H1 (cell line): ENCODE measurements at regions not wholly inside any gene's neighbourhood (a gene's known extent, or its start where the extent isn't known, plus 50 kb on each side); places are given as distances from the start of the nearest gene placed in this dataset.

Experiments used
- CTCF ChIA-PET: fragments of 300-600 bp; sonication (Branson Sonifier 250); formaldehyde crosslinking; loops from one replicate; lab custom pipeline; 2021; ENCODE audit not compliant: partially characterized antibody; lab: Charles Lee
- POLR2A ChIA-PET: fragments of 300-600 bp; sonication (Branson Sonifier 250); formaldehyde crosslinking; loops from one replicate; lab custom pipeline; 2021; ENCODE audit warnings: inconsistent platforms; ENCODE audit not compliant: partially characterized antibody; lab: Charles Lee
- DNase-seq, 2 experiments: peaks; one replicate each; pipeline versions ENCODE4 v3.0.0 to v3.0.0-alpha.2; 2010 to 2022; ENCODE audit warnings: low spot score in 2 of 2, low read depth in 1 of 2, mixed read lengths in 1 of 2
- FAIRE-seq: peaks from 2 replicates; lab custom pipeline; 2011; peaks lifted over from hg19 to GRCh38; lab: Jason Lieb, UNC
- H2AFZ ChIP-seq: 2 replicates; pipeline ENCODE4 v1.8.1; 2012; ENCODE audit warnings: low read length, inconsistent platforms
- H2AK5ac ChIP-seq: 2 replicates; pipeline ENCODE4 v1.6.1; 2013; ENCODE audit warnings: low read depth, low read length
- H2BK120ac ChIP-seq: replicated peaks from 2 replicates; pipeline ENCODE3; 2013; ENCODE audit warnings: low read depth, low read length, inconsistent platforms
- H2BK12ac ChIP-seq: 2 replicates; pipeline ENCODE4 v1.6.1; 2013; ENCODE audit warnings: low read depth, low read length
- H2BK15ac ChIP-seq: 2 replicates; pipeline ENCODE4 v1.6.1; 2013; ENCODE audit warnings: low read length
- H2BK20ac ChIP-seq: 2 replicates; pipeline ENCODE4 v1.6.1; 2013; ENCODE audit warnings: low read length
- H2BK5ac ChIP-seq: 2 replicates; pipeline ENCODE4 v1.6.1; 2013; ENCODE audit warnings: low read depth, low read length
- H3K14ac ChIP-seq: 2 replicates; pipeline ENCODE4 v1.6.1; 2013; ENCODE audit warnings: inconsistent platforms; ENCODE audit not compliant: insufficient read length
- H3K18ac ChIP-seq: 2 replicates; pipeline ENCODE4 v1.6.1; 2013; ENCODE audit warnings: low read length; ENCODE audit errors: extremely low read depth
- H3K23ac ChIP-seq: 2 replicates; pipeline ENCODE4 v1.6.1; 2013; ENCODE audit warnings: inconsistent platforms; ENCODE audit not compliant: insufficient read length
- H3K23me2 ChIP-seq: 2 replicates; pipeline ENCODE4 v1.6.1; 2013; ENCODE audit warnings: low read depth, low read length
- H3K27ac ChIP-seq: 2 replicates; pipeline ENCODE4 v1.6.1; 2011; ENCODE audit warnings: low read depth, low read length, inconsistent platforms
- H3K27me3 ChIP-seq, 4 experiments: replicated peaks in 1 of 4; 1 replicate in 1 of 4; 2 replicates in 3 of 4; pipeline versions ENCODE4 v1.6.1 to v1.8.1; 2011 to 2013; ENCODE audit warnings: low read length in 3 of 4, mild to moderate bottlenecking in 3 of 4, inconsistent platforms in 2 of 4, mixed read lengths in 2 of 4, moderate library complexity in 1 of 4; ENCODE audit not compliant: control insufficient read depth in 3 of 4, insufficient read depth in 3 of 4; ENCODE audit errors: extremely low read depth in 1 of 4
- H3K36me3 ChIP-seq, 4 experiments: 2 replicates each; pipeline versions ENCODE4 v1.6.1 to v1.8.1; 2011 to 2013; ENCODE audit warnings: mild to moderate bottlenecking in 4 of 4, low read length in 3 of 4, moderate library complexity in 2 of 4, control low read depth in 1 of 4, inconsistent platforms in 1 of 4; ENCODE audit not compliant: insufficient read depth in 4 of 4, control insufficient read depth in 2 of 4
- H3K4ac ChIP-seq: replicated peaks from 2 replicates; pipeline ENCODE3; 2013; ENCODE audit warnings: low read length, low read depth, mixed read lengths, inconsistent platforms; ENCODE audit not compliant: insufficient read length
- H3K4me1 ChIP-seq, 4 experiments: replicated peaks in 1 of 4; 1 replicate in 1 of 4; 2 replicates in 3 of 4; pipeline versions ENCODE4 v1.6.1 to v1.8.1; 2011 to 2013; ENCODE audit warnings: low read length in 3 of 4, inconsistent platforms in 2 of 4, mixed read lengths in 1 of 4; ENCODE audit not compliant: insufficient read depth in 4 of 4, control insufficient read depth in 3 of 4
- H3K4me2 ChIP-seq, 2 experiments: 2 replicates each; pipeline versions ENCODE4 v1.6.1 to v1.8.1; 2011 to 2013; ENCODE audit warnings: low read depth in 2 of 2, low read length in 2 of 2, control low read depth in 1 of 2, inconsistent platforms in 1 of 2, mild to moderate bottlenecking in 1 of 2; ENCODE audit not compliant: insufficient read depth in 1 of 2
- H3K4me3 ChIP-seq, 4 experiments: fragments of 200-600, 300-600 bp in 1 of 4; sonication (generic), shearing (Covaris generic), sonication (Bioruptor Twin) in 1 of 4; 2 replicates each; pipeline versions ENCODE4 v1.5.1 to v1.8.1; 2011 to 2016; ENCODE audit warnings: low read length in 4 of 4, low read depth in 3 of 4, control low read depth in 2 of 4, inconsistent platforms in 2 of 4, mild to moderate bottlenecking in 2 of 4, mixed read lengths in 1 of 4, moderate library complexity in 1 of 4; ENCODE audit not compliant: insufficient read depth in 2 of 4; ENCODE audit errors: extremely low read depth in 1 of 4
- H3K56ac ChIP-seq: replicated peaks from 2 replicates; pipeline ENCODE3; 2013; ENCODE audit warnings: low read depth, mild to moderate bottlenecking, mixed read lengths, low read length, inconsistent platforms; ENCODE audit not compliant: insufficient read length
- H3K79me1 ChIP-seq: 2 replicates; pipeline ENCODE4 v1.6.1; 2013; ENCODE audit warnings: low read depth, low read length, control low read depth
- H3K79me2 ChIP-seq, 2 experiments: 2 replicates each; pipeline versions ENCODE4 v1.6.1 to v1.8.1; 2012 to 2013; ENCODE audit warnings: low read length in 2 of 2, mild to moderate bottlenecking in 2 of 2, inconsistent platforms in 1 of 2; ENCODE audit not compliant: insufficient read depth in 2 of 2, control insufficient read depth in 1 of 2
- H3K9ac ChIP-seq, 4 experiments: replicated peaks in 1 of 4; 1 replicate in 1 of 4; 2 replicates in 3 of 4; pipeline versions ENCODE4 v1.6.1 to v1.8.1; 2011 to 2013; ENCODE audit warnings: low read depth in 3 of 4, low read length in 3 of 4, control low read depth in 2 of 4, mild to moderate bottlenecking in 2 of 4, moderate library complexity in 2 of 4, inconsistent platforms in 1 of 4; ENCODE audit errors: extremely low read depth in 1 of 4
- H3K9me3 ChIP-seq, 2 experiments: 2 replicates each; pipeline versions ENCODE4 v1.6.1 to v1.8.1; 2012 to 2013; ENCODE audit warnings: mild to moderate bottlenecking in 2 of 2, moderate library complexity in 2 of 2, control low read depth in 1 of 2, inconsistent platforms in 1 of 2, low read depth in 1 of 2, low read length in 1 of 2, mixed read lengths in 1 of 2; ENCODE audit not compliant: insufficient read depth in 2 of 2
- H4K20me1 ChIP-seq, 2 experiments: replicated peaks in 1 of 2; 2 replicates each; pipeline versions ENCODE3 to v1.8.1; 2011 to 2013; ENCODE audit warnings: inconsistent platforms in 2 of 2, low read length in 2 of 2, mild to moderate bottlenecking in 1 of 2; ENCODE audit not compliant: insufficient read depth in 2 of 2, control insufficient read depth in 1 of 2
- H4K5ac ChIP-seq: 2 replicates; pipeline ENCODE4 v1.6.1; 2013; ENCODE audit warnings: low read length, low read depth, mixed read lengths, inconsistent platforms; ENCODE audit not compliant: insufficient read length
- H4K8ac ChIP-seq: 2 replicates; pipeline ENCODE4 v1.8.0; 2013; ENCODE audit warnings: mild to moderate bottlenecking, moderate library complexity, low read length, inconsistent platforms; ENCODE audit not compliant: insufficient read depth; ENCODE audit errors: extremely low read depth
- H4K91ac ChIP-seq: replicated peaks from 2 replicates; pipeline ENCODE3; 2013; ENCODE audit warnings: low read length, mixed read lengths, inconsistent platforms; ENCODE audit not compliant: insufficient read length
- ATF3 ChIP-seq: IDR thresholded peaks from 2 replicates; pipeline ENCODE4 v1.6.1; 2011; ENCODE audit warnings: low read depth, mild to moderate bottlenecking, low read length; ENCODE audit not compliant: insufficient read depth
- CTCF ChIP-seq, 3 experiments: IDR thresholded peaks; 1 replicate in 2 of 3; 2 replicates in 1 of 3; pipeline versions ENCODE4 v1.5.1 to v1.6.1; 2011; ENCODE audit warnings: low read length in 3 of 3, mild to moderate bottlenecking in 3 of 3, inconsistent platforms in 2 of 3, low read depth in 1 of 3, moderate library complexity in 1 of 3; ENCODE audit not compliant: insufficient read depth in 1 of 3; ENCODE audit errors: control extremely low read depth in 1 of 3
- FOSL1 ChIP-seq: IDR thresholded peaks from 2 replicates; pipeline ENCODE4 v1.6.1; 2011; ENCODE audit warnings: mild to moderate bottlenecking, low read depth, low read length, moderate library complexity; ENCODE audit not compliant: insufficient read depth
- KDM1A ChIP-seq: fragments of 200-600, 300-600 bp; sonication (generic); IDR thresholded peaks from 2 replicates; pipeline ENCODE4 v1.7.1; 2016; ENCODE audit warnings: mild to moderate bottlenecking, low read length, borderline replicate concordance
- KDM4A ChIP-seq: IDR thresholded peaks from one replicate; pipeline ENCODE4 v1.7.1; 2012; ENCODE audit warnings: low read depth, mild to moderate bottlenecking, moderate library complexity, low read length, inconsistent platforms; ENCODE audit not compliant: severe bottlenecking
- RAD21 ChIP-seq, 2 experiments: IDR thresholded peaks in 1 of 2; conservative IDR thresholded peaks in 1 of 2; 2 replicates each; pipeline ENCODE4 v1.6.1; 2011; ENCODE audit warnings: low read depth in 2 of 2, low read length in 2 of 2, improper control_type of control experiment in 1 of 2, inconsistent platforms in 1 of 2, mild to moderate bottlenecking in 1 of 2, moderate library complexity in 1 of 2
- RBBP5 ChIP-seq: IDR thresholded peaks from 2 replicates; pipeline ENCODE4 v1.7.1; 2012; ENCODE audit warnings: low read depth, mild to moderate bottlenecking, inconsistent platforms, low read length, moderate library complexity, borderline replicate concordance
- SIX5 ChIP-seq: IDR thresholded peaks from 2 replicates; pipeline ENCODE4 v1.6.1; 2011; ENCODE audit warnings: mild to moderate bottlenecking, low read depth, low read length
- TAF7 ChIP-seq: optimal IDR thresholded peaks from 2 replicates; pipeline ENCODE3; 2011; ENCODE audit warnings: low read depth, mild to moderate bottlenecking, inconsistent platforms, low read length, moderate library complexity, borderline replicate concordance
- WGBS, 2 experiments: shearing (Covaris generic) in 1 of 2; methylation state at CpG; one replicate each; pipeline versions ENCODE4 v1.1.6 to v1.1.7; 2013 to 2015; ENCODE audit warnings: low lambda C conversion rate in 2 of 2, mixed read lengths in 2 of 2, inconsistent platforms in 1 of 2, low coverage in 1 of 2, missing lambda C conversion rate in 1 of 2; ENCODE audit not compliant: insufficient replicate concordance in 2 of 2, insufficient coverage in 1 of 2, insufficient read length in 1 of 2; ENCODE audit errors: extremely low coverage in 1 of 2, missing lambda C conversion rate in 1 of 2; 5-methylcytosine and 5-hydroxymethylcytosine counted together

GRCh38 chr1:83015163-83015562, 983.8 kb downstream of the TTLL7 start:
- Histone ChIP-seq H2BK120ac (no peak overlapping the region), H3K18ac (no peak overlapping the region), H3K4me2 (no peak overlapping the region), H4K8ac (no peak overlapping the region), H3K23ac (no peak overlapping the region), H2BK20ac (no peak overlapping the region), H2AFZ (no peak overlapping the region), H2BK5ac (no peak overlapping the region), H3K4me3 (no peak overlapping the region), H4K91ac (no peak overlapping the region), H3K23me2 (no peaks in the 10 kb centered on the region), H3K4ac (no peak overlapping the region), H3K79me1 (no peaks in the 10 kb centered on the region), H3K14ac (no peak overlapping the region), H3K27ac (no peak overlapping the region), H3K36me3 (no peaks in the 10 kb centered on the region; a peak in 1 of 8 replicates), H4K20me1 (no peaks in the 10 kb centered on the region), H3K9ac (no peak overlapping the region), H3K56ac (no peak overlapping the region), H2BK15ac (no peak overlapping the region), H3K4me1 (peaks cover 0 to under 1% (median 0%) of the 10 kb centered on the region in 4 experiments; a peak in 1 of 7 replicates), H4K5ac (no peak overlapping the region), H3K27me3 (no peaks in the 10 kb centered on the region), H2AK5ac (no peak overlapping the region), H2BK12ac (no peak overlapping the region), H3K79me2 (no peaks in the 10 kb centered on the region), H3K9me3 (no peaks in the 10 kb centered on the region)
- DNase-seq (no peak), FAIRE-seq (no peak)
- CTCF ChIA-PET, result no interaction called here
- POLR2A ChIA-PET, result no interaction called here
- 82% methylated on average over 2 of the region's 2 CpGs; no CpG with 5 or more reads in 1 of the 2 experiments for WGBS, 2 experiments
- no peak for TF ChIP-seq TAF7
- no peak for TF ChIP-seq CTCF (IDR thresholded peaks at IDR 0.05; ENCODE audit: control extremely low read depth in 1 of 3, insufficient read depth in 1 of 3, low read depth in 1 of 3, low read length in 3 of 3)
- no peak for TF ChIP-seq KDM1A
- no peak for TF ChIP-seq SIX5
- TF ChIP-seq KDM4A, result no peak
- TF ChIP-seq RBBP5, result no peak
- TF ChIP-seq ATF3, result no peak
- TF ChIP-seq RAD21 (IDR thresholded peaks at IDR 0.05 in 1 of 2, conservative IDR thresholded peaks at IDR 0.05 in 1 of 2; ENCODE audit: low read depth in 2 of 2, low read length in 2 of 2), result no peak
- TF ChIP-seq FOSL1, result no peak
